ENCODE measurements at regions not wholly inside any gene's neighbourhood (a gene's known extent, or its start where the extent isn't known, plus 50 kb on each side); places are given as distances from the start of the nearest gene placed in this dataset.

DNA sequence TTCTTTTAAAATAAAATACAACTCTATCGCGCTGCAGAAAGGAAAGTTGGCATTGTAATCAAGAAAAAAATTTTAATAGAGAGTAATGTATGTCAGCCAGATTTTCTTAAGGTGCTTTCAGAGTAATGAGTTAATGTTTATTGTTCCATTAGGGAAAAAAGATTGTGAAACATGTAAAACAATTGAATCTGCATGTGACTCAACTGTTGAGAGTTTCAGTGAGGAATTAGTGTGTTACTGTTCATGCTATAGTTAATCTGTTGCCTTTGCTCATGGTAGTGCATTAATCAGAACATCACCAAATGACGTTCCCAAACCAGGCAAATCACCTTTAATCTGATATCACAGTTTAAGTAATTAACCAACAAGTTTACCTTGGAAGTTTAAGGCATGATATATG lies 600.5 kb downstream of the NR2F1-AS1 start:
- no peak for TF ChIP-seq GATA3 (IDR thresholded peaks at IDR 0.05; ENCODE audit: low read depth, low read length)
- TF ChIP-seq GATA2 (IDR thresholded peaks at IDR 0.05; ENCODE audit: low read depth, low read length) = no peak
